ENCODE measurements at regions not wholly inside any gene's neighbourhood (a gene's known extent, or its start where the extent isn't known, plus 50 kb on each side); places are given as distances from the start of the nearest gene placed in this dataset.

DNA sequence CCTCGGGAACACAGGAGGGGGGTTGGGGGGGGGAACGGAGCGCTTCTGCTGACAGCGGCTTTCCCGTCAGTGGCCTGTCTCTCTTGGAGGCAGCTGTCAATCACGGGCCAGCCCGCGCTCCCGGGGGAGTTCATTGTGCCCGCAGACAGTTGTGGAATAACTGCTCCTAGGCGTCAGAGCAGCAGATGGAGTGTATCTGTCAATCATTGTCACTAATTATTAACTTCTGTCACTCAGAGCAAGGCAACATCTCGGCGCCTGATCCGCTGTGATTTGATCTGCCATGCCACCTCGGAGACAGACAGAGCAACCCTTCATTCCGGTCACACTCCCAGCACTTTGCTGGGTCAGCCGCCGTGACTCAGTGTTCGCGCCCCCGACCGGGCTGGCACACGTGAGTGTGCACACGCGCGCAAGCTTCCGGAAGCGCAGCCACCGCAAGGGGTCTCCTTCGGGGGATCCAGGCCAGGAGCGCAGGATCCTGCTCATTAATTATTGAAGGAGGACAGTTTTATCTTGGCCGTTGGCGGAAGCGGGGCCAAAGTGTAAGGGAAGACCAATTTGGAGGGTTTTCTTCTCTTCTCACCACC, 75.8 kb downstream of the RRAGC start:
- H3K79me2 ChIP-seq (ENCODE audit: insufficient read depth, low read length), result no peaks in the 10 kb centered on the region
- H2AFZ ChIP-seq (ENCODE audit: low read depth, low read length, poor library complexity, severe bottlenecking), result no peak overlapping the region
- no peaks in the 10 kb centered on the region for H3K9me2 ChIP-seq (ENCODE audit: insufficient read depth)
- H3K36me3 ChIP-seq (ENCODE audit: control insufficient read depth in 1 of 2, insufficient read depth in 2 of 2, low read length in 2 of 2), result no peaks in the 10 kb centered on the region
- H3K9me3 ChIP-seq (ENCODE audit: control insufficient read depth in 1 of 2, insufficient read depth in 1 of 2, low read depth in 1 of 2, low read length in 2 of 2), result no peaks in the 10 kb centered on the region
- ChIA-PET POLR2A (no interaction called here), CTCF (no interaction called here), RAD21 (ENCODE audit: low non-redundant PET in 1 of 2, low total read pairs in 2 of 2, uncharacterized antibody in 2 of 2, unreplicated experiment in 2 of 2) (no interaction called here)
- no peak overlapping the region for H3K9ac ChIP-seq (ENCODE audit: low read length)
- no peaks in the 10 kb centered on the region for H4K20me1 ChIP-seq (ENCODE audit: insufficient read depth)
- DNase-seq (ENCODE audit: low read depth, low spot score) (no peak), ATAC-seq (no peak)
- no peak overlapping the region for H3K4me2 ChIP-seq (ENCODE audit: low read length)
- no peak overlapping the region for H3K4me3 ChIP-seq (replicated peaks in 1 of 2; ENCODE audit: low read depth in 1 of 2, low read length in 2 of 2)
- no TSS peak for BruUV-seq (replicated peaks)
- no peaks in the 10 kb centered on the region for H3K27me3 ChIP-seq (ENCODE audit: insufficient read depth, low read length)
- H3K4me1 ChIP-seq (ENCODE audit: control insufficient read depth in 1 of 2, insufficient read depth in 2 of 2, low read length in 2 of 2), result peaks cover 20 to 23% of the 10 kb centered on the region in 2 experiments
- H3K27ac ChIP-seq (ENCODE audit: low read depth, low read length), result no peak overlapping the region
- intact Hi-C loops (cut with micrococcal nuclease), result no loop called here
- TF ChIP-seq, protein P1, sequence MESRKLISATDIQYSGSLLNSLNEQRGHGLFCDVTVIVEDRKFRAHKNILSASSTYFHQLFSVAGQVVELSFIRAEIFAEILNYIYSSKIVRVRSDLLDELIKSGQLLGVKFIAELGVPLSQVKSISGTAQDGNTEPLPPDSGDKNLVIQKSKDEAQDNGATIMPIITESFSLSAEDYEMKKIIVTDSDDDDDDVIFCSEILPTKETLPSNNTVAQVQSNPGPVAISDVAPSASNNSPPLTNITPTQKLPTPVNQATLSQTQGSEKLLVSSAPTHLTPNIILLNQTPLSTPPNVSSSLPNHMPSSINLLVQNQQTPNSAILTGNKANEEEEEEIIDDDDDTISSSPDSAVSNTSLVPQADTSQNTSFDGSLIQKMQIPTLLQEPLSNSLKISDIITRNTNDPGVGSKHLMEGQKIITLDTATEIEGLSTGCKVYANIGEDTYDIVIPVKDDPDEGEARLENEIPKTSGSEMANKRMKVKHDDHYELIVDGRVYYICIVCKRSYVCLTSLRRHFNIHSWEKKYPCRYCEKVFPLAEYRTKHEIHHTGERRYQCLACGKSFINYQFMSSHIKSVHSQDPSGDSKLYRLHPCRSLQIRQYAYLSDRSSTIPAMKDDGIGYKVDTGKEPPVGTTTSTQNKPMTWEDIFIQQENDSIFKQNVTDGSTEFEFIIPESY (IDR thresholded peaks at IDR 0.05; ENCODE audit: extremely low read depth, insufficient replicate concordance, low read length), result no peak
- TF ChIP-seq, protein P2, sequence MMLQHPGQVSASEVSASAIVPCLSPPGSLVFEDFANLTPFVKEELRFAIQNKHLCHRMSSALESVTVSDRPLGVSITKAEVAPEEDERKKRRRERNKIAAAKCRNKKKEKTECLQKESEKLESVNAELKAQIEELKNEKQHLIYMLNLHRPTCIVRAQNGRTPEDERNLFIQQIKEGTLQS (IDR thresholded peaks at IDR 0.05), result no peak
- TF ChIP-seq ZFX (IDR thresholded peaks at IDR 0.05), result no peak
- TF ChIP-seq, protein P3, sequence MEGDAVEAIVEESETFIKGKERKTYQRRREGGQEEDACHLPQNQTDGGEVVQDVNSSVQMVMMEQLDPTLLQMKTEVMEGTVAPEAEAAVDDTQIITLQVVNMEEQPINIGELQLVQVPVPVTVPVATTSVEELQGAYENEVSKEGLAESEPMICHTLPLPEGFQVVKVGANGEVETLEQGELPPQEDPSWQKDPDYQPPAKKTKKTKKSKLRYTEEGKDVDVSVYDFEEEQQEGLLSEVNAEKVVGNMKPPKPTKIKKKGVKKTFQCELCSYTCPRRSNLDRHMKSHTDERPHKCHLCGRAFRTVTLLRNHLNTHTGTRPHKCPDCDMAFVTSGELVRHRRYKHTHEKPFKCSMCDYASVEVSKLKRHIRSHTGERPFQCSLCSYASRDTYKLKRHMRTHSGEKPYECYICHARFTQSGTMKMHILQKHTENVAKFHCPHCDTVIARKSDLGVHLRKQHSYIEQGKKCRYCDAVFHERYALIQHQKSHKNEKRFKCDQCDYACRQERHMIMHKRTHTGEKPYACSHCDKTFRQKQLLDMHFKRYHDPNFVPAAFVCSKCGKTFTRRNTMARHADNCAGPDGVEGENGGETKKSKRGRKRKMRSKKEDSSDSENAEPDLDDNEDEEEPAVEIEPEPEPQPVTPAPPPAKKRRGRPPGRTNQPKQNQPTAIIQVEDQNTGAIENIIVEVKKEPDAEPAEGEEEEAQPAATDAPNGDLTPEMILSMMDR (IDR thresholded peaks at IDR 0.05 in 2 of 3, conservative IDR thresholded peaks at IDR 0.05 in 1 of 3; ENCODE audit: borderline replicate concordance in 1 of 3, insufficient read depth in 1 of 3, low read depth in 2 of 3, low read length in 2 of 3), result no peak
- TF ChIP-seq POLR2AphosphoS5 (IDR thresholded peaks at IDR 0.05; ENCODE audit: low read depth, low read length), result no peak
- TF ChIP-seq, protein P4, sequence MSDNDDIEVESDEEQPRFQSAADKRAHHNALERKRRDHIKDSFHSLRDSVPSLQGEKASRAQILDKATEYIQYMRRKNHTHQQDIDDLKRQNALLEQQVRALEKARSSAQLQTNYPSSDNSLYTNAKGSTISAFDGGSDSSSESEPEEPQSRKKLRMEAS (IDR thresholded peaks at IDR 0.05), result no peak
- no peak for TF ChIP-seq TCF7L2 (IDR thresholded peaks at IDR 0.05; ENCODE audit: borderline replicate concordance, extremely low read depth, insufficient read depth, insufficient read length)
- TF ChIP-seq SIN3A (IDR thresholded peaks at IDR 0.05; ENCODE audit: low read depth), result no peak
- no peak for TF ChIP-seq YY1 (IDR thresholded peaks at IDR 0.05; ENCODE audit: extremely low read depth, insufficient replicate concordance, low read depth, low read length)
- no peak for TF ChIP-seq ZNF274 (IDR thresholded peaks at IDR 0.05; ENCODE audit: low read depth, low read length)
- no peak for TF ChIP-seq JUND (IDR thresholded peaks at IDR 0.05)
